ENCODE measurements at regions not wholly inside any gene's neighbourhood (a gene's known extent, or its start where the extent isn't known, plus 50 kb on each side); places are given as distances from the start of the nearest gene placed in this dataset.

DNA sequence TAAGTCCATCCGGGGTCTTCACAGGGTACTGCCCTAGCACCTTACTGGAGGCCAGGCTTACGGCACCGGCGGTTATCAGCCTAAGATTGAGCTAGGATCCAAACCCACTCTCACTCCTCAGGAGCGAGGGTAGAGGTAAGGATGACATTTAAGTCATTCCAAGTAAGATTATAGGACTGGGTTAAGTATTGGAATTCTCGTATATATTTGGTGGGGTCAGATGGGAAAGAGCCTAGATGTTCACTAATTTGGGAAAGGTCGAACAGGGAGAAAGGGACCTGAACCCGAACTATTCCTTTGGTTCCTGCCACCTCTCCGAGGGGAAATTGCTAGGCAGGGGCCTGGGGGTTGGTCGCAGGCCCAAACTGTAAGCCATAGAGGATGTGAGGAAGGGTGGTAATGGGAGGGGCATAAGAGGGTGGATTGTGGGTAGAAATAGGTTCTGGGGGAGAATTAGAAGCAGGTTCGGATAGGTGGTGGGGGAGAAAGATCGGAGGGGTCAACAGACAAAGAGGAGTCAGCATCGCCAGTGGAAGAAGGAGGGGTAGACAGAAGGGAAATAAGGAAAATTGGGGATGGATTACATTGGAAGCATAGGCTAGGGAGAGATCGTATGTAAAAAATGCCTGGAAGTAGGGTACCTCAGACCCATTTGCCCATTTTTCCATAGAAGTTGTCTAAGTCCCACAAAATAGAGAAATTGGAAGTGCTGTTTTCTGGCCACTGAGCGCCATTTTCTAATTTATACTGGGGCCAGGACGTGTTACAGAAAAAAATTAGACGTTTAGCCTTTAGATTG is 747.1 kb upstream of the ADGRB3 start (continued):
- TF ChIP-seq OTX1 (CRISPR knock-in tag; IDR thresholded peaks at IDR 0.05) (peak; percentile 99), TEAD4 (IDR thresholded peaks at IDR 0.05; ENCODE audit: low read length) (no peak; the same call in 1 of the 2 replicates), TEAD4 (CRISPR knock-in tag; IDR thresholded peaks at IDR 0.05; ENCODE audit: borderline replicate concordance) (no peak), SPI1 (IDR thresholded peaks at IDR 0.05; ENCODE audit: borderline replicate concordance, low read depth, low read length) (no peak), RFX7 (CRISPR knock-in tag; IDR thresholded peaks at IDR 0.05) (peak; percentile 6; the same call in 1 of the 2 replicates), SMAD1 (IDR thresholded peaks at IDR 0.05; ENCODE audit: low read depth, low read length, partially characterized antibody) (peak; percentile 90), POLR2AphosphoS5 (IDR thresholded peaks at IDR 0.05; ENCODE audit: control insufficient read depth, insufficient read depth, low read depth, low read length) (peak; percentile 40), KLF10 (CRISPR knock-in tag; IDR thresholded peaks at IDR 0.05) (no peak), LARP7 (IDR thresholded peaks at IDR 0.05) (peak; percentile 86), ZNF561 (CRISPR knock-in tag; conservative IDR thresholded peaks at IDR 0.05) (no peak), TRIM28 (IDR thresholded peaks at IDR 0.05) (peak; percentile 37; the same call in 1 of the 2 replicates), ELF4 (CRISPR knock-in tag; IDR thresholded peaks at IDR 0.05) (peak; percentile 73), KDM5B (IDR thresholded peaks at IDR 0.05; ENCODE audit: insufficient replicate concordance, low read depth, low read length) (peak; percentile 49), TAF1 (IDR thresholded peaks at IDR 0.05; ENCODE audit: control insufficient read depth, extremely low read depth, insufficient read depth, low read length, severe bottlenecking) (peak; percentile 74), HDAC1 (IDR thresholded peaks at IDR 0.05) (peak in 1 of 2 experiments; percentile 69; a peak in 3 of 4 replicates), NR2C2 (CRISPR knock-in tag; IDR thresholded peaks at IDR 0.05) (no peak), NR2C2 (tag; IDR thresholded peaks at IDR 0.05) (no peak)
- TF ChIP-seq, protein P1, sequence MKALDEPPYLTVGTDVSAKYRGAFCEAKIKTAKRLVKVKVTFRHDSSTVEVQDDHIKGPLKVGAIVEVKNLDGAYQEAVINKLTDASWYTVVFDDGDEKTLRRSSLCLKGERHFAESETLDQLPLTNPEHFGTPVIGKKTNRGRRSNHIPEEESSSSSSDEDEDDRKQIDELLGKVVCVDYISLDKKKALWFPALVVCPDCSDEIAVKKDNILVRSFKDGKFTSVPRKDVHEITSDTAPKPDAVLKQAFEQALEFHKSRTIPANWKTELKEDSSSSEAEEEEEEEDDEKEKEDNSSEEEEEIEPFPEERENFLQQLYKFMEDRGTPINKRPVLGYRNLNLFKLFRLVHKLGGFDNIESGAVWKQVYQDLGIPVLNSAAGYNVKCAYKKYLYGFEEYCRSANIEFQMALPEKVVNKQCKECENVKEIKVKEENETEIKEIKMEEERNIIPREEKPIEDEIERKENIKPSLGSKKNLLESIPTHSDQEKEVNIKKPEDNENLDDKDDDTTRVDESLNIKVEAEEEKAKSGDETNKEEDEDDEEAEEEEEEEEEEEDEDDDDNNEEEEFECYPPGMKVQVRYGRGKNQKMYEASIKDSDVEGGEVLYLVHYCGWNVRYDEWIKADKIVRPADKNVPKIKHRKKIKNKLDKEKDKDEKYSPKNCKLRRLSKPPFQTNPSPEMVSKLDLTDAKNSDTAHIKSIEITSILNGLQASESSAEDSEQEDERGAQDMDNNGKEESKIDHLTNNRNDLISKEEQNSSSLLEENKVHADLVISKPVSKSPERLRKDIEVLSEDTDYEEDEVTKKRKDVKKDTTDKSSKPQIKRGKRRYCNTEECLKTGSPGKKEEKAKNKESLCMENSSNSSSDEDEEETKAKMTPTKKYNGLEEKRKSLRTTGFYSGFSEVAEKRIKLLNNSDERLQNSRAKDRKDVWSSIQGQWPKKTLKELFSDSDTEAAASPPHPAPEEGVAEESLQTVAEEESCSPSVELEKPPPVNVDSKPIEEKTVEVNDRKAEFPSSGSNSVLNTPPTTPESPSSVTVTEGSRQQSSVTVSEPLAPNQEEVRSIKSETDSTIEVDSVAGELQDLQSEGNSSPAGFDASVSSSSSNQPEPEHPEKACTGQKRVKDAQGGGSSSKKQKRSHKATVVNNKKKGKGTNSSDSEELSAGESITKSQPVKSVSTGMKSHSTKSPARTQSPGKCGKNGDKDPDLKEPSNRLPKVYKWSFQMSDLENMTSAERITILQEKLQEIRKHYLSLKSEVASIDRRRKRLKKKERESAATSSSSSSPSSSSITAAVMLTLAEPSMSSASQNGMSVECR (CRISPR knock-in tag; IDR thresholded peaks at IDR 0.05): peak; percentile 53
- TF ChIP-seq, protein P2, sequence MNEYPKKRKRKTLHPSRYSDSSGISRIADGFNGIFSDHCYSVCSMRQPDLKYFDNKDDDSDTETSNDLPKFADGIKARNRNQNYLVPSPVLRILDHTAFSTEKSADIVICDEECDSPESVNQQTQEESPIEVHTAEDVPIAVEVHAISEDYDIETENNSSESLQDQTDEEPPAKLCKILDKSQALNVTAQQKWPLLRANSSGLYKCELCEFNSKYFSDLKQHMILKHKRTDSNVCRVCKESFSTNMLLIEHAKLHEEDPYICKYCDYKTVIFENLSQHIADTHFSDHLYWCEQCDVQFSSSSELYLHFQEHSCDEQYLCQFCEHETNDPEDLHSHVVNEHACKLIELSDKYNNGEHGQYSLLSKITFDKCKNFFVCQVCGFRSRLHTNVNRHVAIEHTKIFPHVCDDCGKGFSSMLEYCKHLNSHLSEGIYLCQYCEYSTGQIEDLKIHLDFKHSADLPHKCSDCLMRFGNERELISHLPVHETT (CRISPR knock-in tag; conservative IDR thresholded peaks at IDR 0.05 in 1 of 2, IDR thresholded peaks at IDR 0.05 in 1 of 2): 0 out of 4 replicates have a peak, but pooled peaks of 1 of the 2 experiments have one; percentile 12
- TF ChIP-seq, protein P3, sequence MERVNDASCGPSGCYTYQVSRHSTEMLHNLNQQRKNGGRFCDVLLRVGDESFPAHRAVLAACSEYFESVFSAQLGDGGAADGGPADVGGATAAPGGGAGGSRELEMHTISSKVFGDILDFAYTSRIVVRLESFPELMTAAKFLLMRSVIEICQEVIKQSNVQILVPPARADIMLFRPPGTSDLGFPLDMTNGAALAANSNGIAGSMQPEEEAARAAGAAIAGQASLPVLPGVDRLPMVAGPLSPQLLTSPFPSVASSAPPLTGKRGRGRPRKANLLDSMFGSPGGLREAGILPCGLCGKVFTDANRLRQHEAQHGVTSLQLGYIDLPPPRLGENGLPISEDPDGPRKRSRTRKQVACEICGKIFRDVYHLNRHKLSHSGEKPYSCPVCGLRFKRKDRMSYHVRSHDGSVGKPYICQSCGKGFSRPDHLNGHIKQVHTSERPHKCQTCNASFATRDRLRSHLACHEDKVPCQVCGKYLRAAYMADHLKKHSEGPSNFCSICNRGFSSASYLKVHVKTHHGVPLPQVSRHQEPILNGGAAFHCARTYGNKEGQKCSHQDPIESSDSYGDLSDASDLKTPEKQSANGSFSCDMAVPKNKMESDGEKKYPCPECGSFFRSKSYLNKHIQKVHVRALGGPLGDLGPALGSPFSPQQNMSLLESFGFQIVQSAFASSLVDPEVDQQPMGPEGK (CRISPR knock-in tag; IDR thresholded peaks at IDR 0.05; ENCODE audit: borderline replicate concordance): peak; percentile 81

Measured in K562 (cell line).